Esophagus squamous epithelium (tissue), 4 donors: ENCODE measurements at regions not wholly inside any gene's neighbourhood (a gene's known extent, or its start where the extent isn't known, plus 50 kb on each side); places are given as distances from the start of the nearest gene placed in this dataset.

Source experiments
- CTCF ChIP-seq, 6 experiments: fragments of 450-650 bp in 4 of 6; fragments of 200-600 bp in 2 of 6; sonication (generic) in 2 of 6; IDR thresholded peaks; one replicate each; pipeline ENCODE4 v1.5.1; 2016 to 2019; ENCODE audit warnings: antibody characterized with exemption in 6 of 6, mild to moderate bottlenecking in 4 of 6, moderate library complexity in 4 of 6
- POLR2A ChIP-seq, 4 donors: fragments of 450-650 bp; IDR thresholded peaks; one replicate each; pipeline ENCODE4 v1.6.1; 2017; ENCODE audit warnings: antibody characterized with exemption in 4 of 4, mild to moderate bottlenecking in 4 of 4, moderate library complexity in 3 of 4

- TF ChIP-seq CTCF (IDR thresholded peaks at IDR 0.05) (no peak), POLR2A (IDR thresholded peaks at IDR 0.05) (no peak)
These were observed 112.5 kb downstream of the EDN3 start for GRCh38 chr20:59412875-59413284.
